ENCODE measurements at regions not wholly inside any gene's neighbourhood (a gene's known extent, or its start where the extent isn't known, plus 50 kb on each side); places are given as distances from the start of the nearest gene placed in this dataset.

DNA sequence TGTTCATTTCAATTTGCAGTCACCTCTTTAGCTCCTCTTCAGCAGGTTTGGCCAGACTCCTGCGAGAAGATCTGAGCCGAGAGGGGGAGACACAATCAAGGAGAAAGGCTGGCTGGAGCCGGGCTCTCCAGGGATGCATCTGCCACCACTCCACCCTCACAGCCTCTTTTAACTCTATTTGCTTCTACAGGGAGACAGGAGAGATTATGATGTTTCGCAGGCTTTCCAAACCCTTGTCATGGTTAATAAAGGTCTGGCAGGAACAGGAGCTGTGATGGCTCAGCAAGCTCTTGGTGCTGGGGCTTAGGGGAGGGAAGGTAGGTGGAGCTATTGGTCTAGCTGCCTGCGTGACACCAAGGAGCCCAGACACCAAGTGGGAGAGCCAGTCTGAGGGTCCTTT lies 448.1 kb upstream of the PODXL start:
- no peaks in the 10 kb centered on the region for H3K9me3 ChIP-seq (replicated peaks; ENCODE audit: control insufficient read depth, insufficient read depth, low read length)
- H3K9ac ChIP-seq (replicated peaks; ENCODE audit: extremely low read depth, insufficient read depth, low read length), result no peak overlapping the region
- intact Hi-C loops (cut with micrococcal nuclease), result no loop called here
- H2AFZ ChIP-seq (ENCODE audit: low read depth, low read length), result no peak overlapping the region
- no peak for DNase-seq (ENCODE audit: low read depth, low spot score)
- BruUV-seq (replicated peaks), result no TSS peak
- no peaks in the 10 kb centered on the region for H3K36me3 ChIP-seq (ENCODE audit: control insufficient read depth in 2 of 2, extremely low read depth in 1 of 2, insufficient read depth in 2 of 2, low read length in 2 of 2)
- no peaks in the 10 kb centered on the region for H3K79me2 ChIP-seq (ENCODE audit: control insufficient read depth, insufficient read depth, low read length)
- TF ChIP-seq EZH2 (IDR thresholded peaks at IDR 0.05; ENCODE audit: borderline replicate concordance, low read depth, low read length, severe bottlenecking) (no peak), POLR2AphosphoS5 (IDR thresholded peaks at IDR 0.05; ENCODE audit: insufficient read depth, low read depth, low read length) (no peak), POLR2A (IDR thresholded peaks at IDR 0.05; ENCODE audit: low read depth, low read length) (no peak), GATA2 (IDR thresholded peaks at IDR 0.05; ENCODE audit: insufficient read depth, insufficient read length, low read depth, low read length) (no peak), JUN (IDR thresholded peaks at IDR 0.05; ENCODE audit: borderline replicate concordance, insufficient read depth, insufficient read length, low read depth) (no peak), MYC (IDR thresholded peaks at IDR 0.05; ENCODE audit: low read depth, low read length) (no peak)
- TF ChIP-seq, protein P1, sequence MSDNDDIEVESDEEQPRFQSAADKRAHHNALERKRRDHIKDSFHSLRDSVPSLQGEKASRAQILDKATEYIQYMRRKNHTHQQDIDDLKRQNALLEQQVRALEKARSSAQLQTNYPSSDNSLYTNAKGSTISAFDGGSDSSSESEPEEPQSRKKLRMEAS (IDR thresholded peaks at IDR 0.05; ENCODE audit: insufficient read depth, insufficient read length), result no peak
- ChIA-PET POLR2A (no interaction called here), CTCF (interaction anchor here (1.0 to 1.4 kb wide), 4 partner anchors 44 to 576 kb away, joined by 3 to 8 read pairs (median 4); no protein-coding TSS in a partner anchor)
- dilution Hi-C loops (cut with MboI; ENCODE audit: extremely low pct_ligation_motif_present, low sequenced_read_pairs), result no loop called here
- FAIRE-seq, result no peak
- no peak overlapping the region for H3K4me2 ChIP-seq (ENCODE audit: insufficient read depth, low read length)
- H3K27me3 ChIP-seq (ENCODE audit: control insufficient read depth in 2 of 2, insufficient read depth in 2 of 2, low read length in 2 of 2), result peaks cover 6 to 12% of the 10 kb centered on the region in 2 experiments
- H3K4me3 ChIP-seq (replicated peaks in 1 of 3; ENCODE audit: insufficient read depth in 1 of 3, low read depth in 1 of 3, low read length in 3 of 3), result no peak overlapping the region
- H3K4me1 ChIP-seq (ENCODE audit: control insufficient read depth, extremely low read depth, insufficient read depth, low read length), result no peaks in the 10 kb centered on the region
- H3K27ac ChIP-seq (ENCODE audit: insufficient read depth, low read depth, low read length), result no peak overlapping the region
- H4K20me1 ChIP-seq (replicated peaks; ENCODE audit: control insufficient read depth, extremely low read depth, insufficient read depth, low read length), result no peaks in the 10 kb centered on the region
- H3K9me1 ChIP-seq (replicated peaks; ENCODE audit: control insufficient read depth, extremely low read depth, insufficient read depth, low read length), result no peaks in the 10 kb centered on the region

DNA sequence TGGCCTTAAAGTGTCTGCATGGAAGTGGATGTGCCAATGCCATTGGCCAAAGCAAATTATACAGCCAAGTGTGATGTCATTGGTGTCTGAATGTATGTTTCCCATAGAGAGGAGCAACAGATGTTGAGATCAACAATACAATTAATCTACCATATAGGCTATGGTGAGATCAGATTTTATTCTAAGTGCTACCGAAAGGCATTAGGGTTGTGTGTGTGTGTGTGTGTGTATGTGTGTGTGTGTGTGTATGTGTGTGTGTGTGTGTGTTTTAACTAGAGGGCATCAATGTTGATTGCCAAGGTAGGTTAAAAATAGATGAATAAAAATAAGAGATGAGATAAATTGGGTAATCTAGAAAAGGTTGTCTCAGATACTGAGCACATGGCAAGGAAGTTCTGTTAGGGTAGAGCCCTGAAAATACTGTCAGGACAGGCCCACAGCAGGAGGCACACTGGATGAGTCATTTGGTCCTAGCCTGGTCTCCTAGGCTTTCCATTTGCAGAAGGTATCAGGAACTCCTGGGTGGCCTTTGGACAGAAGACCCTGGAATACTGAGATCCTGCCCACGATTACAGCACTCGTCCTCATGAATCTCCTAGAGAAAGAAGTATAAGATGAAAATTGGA lies 446.0 kb upstream of the PODXL start:
- Histone ChIP-seq H3K79me2 (ENCODE audit: control insufficient read depth, insufficient read depth, low read length) (no peaks in the 10 kb centered on the region), H2AFZ (ENCODE audit: low read depth, low read length) (no peak overlapping the region), H3K36me3 (ENCODE audit: control insufficient read depth in 2 of 2, extremely low read depth in 1 of 2, insufficient read depth in 2 of 2, low read length in 2 of 2) (no peaks in the 10 kb centered on the region), H3K9me3 (replicated peaks; ENCODE audit: control insufficient read depth, insufficient read depth, low read length) (no peaks in the 10 kb centered on the region), H4K20me1 (replicated peaks; ENCODE audit: control insufficient read depth, extremely low read depth, insufficient read depth, low read length) (no peaks in the 10 kb centered on the region), H3K9me1 (replicated peaks; ENCODE audit: control insufficient read depth, extremely low read depth, insufficient read depth, low read length) (no peaks in the 10 kb centered on the region), H3K4me1 (ENCODE audit: control insufficient read depth, extremely low read depth, insufficient read depth, low read length) (no peaks in the 10 kb centered on the region), H3K27me3 (ENCODE audit: control insufficient read depth in 2 of 2, insufficient read depth in 2 of 2, low read length in 2 of 2) (peaks cover 8 to 12% of the 10 kb centered on the region in 2 experiments), H3K9ac (replicated peaks; ENCODE audit: extremely low read depth, insufficient read depth, low read length) (no peak overlapping the region), H3K27ac (ENCODE audit: insufficient read depth, low read depth, low read length) (no peak overlapping the region), H3K4me2 (ENCODE audit: insufficient read depth, low read length) (no peak overlapping the region), H3K4me3 (replicated peaks in 1 of 3; ENCODE audit: insufficient read depth in 1 of 3, low read depth in 1 of 3, low read length in 3 of 3) (no peak overlapping the region)
- intact Hi-C loops (cut with micrococcal nuclease) (no loop called here), dilution Hi-C loops (cut with MboI; ENCODE audit: extremely low pct_ligation_motif_present, low sequenced_read_pairs) (no loop called here)
- TF ChIP-seq MYC (IDR thresholded peaks at IDR 0.05; ENCODE audit: low read depth, low read length), result no peak
- no peak for TF ChIP-seq GATA2 (IDR thresholded peaks at IDR 0.05; ENCODE audit: insufficient read depth, insufficient read length, low read depth, low read length)
- TF ChIP-seq JUN (IDR thresholded peaks at IDR 0.05; ENCODE audit: borderline replicate concordance, insufficient read depth, insufficient read length, low read depth), result no peak
- FAIRE-seq, result no peak
- ChIA-PET POLR2A (no interaction called here), CTCF (no interaction called here)
- DNase-seq (ENCODE audit: low read depth, low spot score), result no peak
- BruUV-seq (replicated peaks), result no TSS peak
